ENCODE measurements at regions not wholly inside any gene's neighbourhood (a gene's known extent, or its start where the extent isn't known, plus 50 kb on each side); places are given as distances from the start of the nearest gene placed in this dataset.
A peak's percentile ranks its signal among the peaks of the same experiment; 100 is the strongest.

DNA sequence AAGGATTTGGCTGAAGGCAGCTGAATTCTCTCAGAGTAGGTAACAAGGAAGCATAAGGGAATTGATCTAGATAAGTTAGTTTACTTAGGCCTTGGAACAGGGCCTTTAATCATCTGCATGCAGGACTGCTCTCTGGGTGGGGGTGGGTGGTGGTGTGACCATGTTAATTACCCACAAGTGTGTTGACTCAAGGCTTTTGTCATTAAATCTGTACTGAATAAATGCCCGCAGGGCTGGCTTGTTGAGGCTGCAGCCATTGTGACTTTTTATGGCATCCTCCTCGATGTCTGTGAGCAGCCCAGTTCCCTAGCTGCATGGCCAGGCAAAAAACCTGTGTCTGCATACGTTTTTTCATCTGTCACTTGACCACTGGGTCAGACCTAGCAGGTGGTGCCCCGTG lies 63.5 kb upstream of the ASCC3 start:
- no peak for DNase-seq

DNA sequence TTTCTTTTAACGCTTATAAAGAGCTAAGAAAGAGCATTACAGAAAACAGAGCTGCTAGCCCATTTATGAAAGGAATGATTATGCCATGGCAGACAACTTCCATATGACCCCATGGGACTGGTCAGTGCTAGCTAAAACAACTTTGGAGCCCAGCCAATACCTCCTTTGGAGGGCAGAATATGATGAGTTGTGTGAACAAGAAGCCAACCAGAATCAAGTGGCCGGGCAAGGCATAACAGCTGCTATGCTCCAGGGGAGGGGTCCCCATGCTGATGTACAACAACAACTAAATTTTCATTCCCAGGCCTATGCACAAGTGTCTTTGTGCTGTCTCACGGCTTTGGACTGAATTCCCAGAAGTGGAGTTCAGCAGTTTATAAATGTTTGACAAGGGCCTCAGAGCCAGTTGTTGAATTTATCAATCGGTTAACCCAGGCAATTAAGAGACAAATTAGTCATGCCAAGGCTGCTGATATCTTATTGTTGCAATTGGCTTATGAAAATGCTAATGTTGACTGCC lies 65.0 kb upstream of the ASCC3 start:
- no peak for DNase-seq

DNA sequence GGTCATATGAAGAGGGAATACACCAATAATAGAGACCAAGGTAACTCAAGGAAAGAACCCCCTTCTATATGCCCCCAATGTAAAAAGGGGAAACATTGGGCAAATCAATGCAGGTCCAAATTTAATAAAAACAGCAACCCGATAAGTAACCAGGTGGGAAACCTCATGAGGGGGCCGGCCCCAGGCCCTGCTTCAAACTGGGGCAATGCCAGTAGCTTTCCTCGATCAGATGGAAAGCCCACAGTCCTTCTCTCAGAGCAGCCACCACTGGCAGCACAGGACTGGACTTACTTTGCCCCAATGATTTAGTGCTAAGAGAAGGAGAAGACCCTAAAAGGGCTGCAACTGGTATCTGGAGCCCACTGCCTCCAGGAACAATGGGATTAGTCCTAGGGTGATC lies 65.6 kb upstream of the ASCC3 start:
- DNase-seq, result no peak

DNA sequence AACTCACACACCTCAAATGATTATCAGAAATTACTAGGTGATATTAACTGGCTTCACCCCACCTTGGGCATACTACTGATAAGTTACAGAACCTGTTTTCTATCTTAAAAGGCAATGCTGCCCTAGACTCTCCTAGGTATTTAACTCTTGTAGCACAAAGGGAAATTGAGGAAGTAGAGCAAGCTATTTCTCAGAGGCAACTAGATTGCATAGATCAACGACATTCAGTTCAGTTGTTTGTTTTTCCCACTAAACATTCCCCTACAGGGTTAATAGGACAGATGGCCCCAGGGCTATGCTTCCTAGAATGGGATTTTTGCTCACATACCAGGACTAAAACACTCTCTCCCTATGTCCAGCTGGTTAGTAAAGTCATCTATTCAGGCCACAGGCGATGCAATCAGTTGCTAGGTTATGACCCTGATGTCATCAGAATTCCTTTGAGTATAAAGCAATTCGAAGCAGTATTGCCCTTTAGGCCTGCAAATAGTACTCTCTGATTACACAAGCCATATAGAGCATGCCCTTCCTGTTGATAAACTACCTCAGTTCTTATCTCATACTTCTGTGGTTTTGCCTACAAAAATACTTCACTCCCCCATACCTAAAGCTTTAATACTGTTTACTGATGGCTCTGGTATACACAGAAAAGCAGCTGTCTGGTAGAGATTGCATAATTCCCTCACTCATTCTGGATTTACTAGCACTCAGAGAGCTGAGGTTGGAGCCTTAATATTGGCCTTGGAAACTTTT lies 67.4 kb upstream of the ASCC3 start:
- DNase-seq, result no peak

DNA sequence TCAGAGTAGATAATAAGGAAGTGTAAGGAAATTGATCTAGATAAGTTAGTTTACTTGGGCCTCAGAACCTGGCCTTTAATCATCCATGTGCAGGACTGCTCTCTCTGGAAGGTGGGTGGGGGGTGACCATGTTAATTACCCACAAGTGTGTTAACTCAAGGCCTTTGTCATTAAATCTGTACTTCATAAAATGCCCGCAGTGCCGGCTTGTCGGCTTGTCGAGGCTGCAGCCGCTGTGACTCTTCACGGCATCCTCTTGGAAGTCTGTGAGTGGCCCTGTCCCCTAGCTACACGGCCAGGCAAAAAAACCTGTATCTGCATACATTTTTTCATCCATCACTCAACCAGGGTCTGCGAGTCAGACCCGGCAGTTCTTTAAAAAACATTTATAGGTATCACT lies 70.9 kb upstream of the ASCC3 start:
- peak; percentile 12 to 56 for DNase-seq

DNA sequence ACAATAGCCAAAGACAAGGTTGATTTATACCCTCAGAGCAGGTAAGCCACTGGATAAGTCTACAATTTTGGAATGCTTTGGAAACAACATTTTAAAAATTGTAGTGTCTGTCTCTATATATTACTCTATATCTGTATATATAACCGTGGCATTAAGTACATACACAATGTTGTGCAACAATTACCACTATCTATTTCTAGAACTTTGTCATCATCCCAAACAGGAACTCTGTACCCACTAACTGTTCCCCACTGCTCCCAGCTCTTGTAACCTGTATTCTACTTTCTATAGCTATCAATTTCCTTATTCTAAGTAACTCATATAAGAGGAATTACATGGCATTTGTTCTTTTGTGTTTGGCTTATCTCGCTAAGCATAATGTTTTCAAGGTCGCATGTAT lies 78.2 kb upstream of the ASCC3 start:
- DNase-seq, result no peak

DNA sequence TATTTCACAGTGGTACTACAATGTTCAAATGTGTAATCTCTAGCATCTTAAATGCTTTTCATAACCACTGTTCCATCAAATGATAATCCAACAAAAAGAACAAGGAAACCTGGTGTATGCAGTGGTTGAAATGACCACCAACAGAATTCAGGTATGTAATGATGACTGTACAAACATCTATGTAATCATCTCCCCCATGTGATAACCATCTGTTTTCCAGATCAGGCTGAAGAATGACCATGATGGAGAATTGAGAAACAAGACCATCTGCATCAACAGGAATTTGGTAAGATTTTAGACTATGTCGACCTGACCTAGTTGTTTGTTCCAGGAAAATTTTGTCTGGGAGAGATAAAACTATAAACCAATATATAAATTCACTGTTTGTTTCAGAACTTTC lies 81.3 kb upstream of the ASCC3 start:
- no peak for DNase-seq

DNA sequence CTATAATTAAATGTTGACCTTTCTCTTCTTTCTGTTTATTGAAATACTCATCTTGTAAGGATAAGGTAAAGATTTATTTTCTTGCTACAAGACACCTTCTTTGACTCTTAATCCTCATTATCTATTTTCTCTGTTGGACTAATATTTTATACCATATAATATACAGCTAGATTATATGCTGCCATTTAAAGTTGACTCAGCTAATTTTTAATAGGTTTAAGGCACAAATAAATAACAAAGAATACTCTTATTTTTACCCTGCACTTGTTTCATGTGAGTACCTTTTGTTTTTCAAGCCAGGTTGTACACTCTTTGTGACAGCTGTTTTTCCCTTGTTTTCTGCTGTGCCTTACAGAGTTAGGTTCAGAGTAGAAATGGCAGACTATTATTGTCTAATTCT lies 83.9 kb upstream of the ASCC3 start:
- no peak for DNase-seq

DNA sequence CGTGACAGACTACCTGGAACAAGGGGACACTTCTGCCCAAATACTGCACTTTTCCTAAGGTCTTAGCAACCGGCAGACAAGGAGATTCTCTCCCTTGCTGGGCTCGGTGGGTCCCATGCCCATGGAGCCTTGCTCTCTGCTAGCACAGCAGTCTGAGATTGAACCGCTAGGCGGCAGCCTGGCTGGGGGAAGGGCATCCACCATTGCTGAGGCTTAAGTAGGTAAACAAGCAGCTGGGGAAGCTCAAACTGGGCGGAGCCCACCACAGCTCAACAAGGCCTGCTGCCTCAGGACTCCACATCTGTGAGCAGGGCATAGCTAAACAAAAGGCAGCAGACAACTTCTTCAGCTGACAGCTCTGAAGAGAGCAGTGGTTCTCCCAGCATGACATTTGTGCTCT lies 87.8 kb upstream of the ASCC3 start:
- DNase-seq, result no peak

DNA sequence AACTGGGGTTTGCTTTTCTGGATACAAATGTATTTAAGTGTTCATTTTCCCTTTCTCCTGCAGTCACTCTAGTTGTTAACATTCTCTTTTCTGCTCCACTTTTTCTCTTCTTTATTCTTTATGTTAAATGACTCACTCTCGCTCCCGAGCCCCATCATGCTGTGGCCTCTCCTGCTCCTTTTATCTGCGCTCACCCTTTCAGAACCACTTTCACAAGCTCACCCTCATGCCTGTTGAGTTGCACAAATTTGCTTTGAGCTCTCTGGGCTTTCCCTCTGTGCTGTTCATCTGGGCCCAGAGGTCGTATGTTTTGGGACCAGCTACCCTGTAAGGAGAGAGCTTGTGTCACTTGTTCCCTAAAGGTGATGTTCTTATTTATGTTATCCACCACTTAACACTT lies 98.1 kb upstream of the ASCC3 start:
- no peak for DNase-seq

DNA sequence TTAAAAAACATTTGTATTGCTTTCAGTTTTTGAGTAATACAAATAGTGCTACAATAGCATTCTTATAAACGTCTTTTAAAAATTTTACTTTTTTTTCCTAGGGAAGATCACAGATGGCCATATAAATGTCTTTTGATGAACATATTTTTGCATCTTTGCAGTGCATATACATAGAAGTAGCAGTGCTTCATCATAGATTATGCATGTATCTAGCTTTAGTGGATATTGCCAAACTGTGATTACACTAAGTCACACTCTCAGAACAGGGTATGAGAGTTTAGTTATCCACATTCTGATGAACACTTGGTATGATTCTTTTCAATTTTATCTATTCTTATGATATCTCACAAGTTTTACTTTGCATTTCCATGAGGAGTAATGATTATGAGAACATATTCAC lies 99.8 kb upstream of the ASCC3 start:
- DNase-seq, result no peak

DNA sequence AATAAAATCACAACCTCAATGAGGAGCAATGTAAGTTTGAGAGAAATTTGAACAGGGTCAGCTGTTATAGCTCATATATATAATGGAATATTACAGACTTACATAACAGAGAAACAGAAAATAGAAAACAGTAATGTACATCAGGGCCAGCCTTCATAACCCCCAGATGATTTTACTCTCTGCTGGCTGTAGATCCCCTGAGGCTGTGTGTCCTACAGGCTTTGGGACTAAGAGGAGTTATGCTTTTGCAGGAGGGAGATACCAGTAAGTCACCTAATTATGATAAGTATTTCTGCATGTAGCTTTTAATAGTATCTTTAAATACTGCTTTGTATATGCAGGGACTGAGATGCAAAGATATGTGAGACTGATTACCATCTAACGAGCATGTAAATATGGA lies 105.8 kb upstream of the ASCC3 start:
- peak; percentile 82 to 86 for DNase-seq

DNA sequence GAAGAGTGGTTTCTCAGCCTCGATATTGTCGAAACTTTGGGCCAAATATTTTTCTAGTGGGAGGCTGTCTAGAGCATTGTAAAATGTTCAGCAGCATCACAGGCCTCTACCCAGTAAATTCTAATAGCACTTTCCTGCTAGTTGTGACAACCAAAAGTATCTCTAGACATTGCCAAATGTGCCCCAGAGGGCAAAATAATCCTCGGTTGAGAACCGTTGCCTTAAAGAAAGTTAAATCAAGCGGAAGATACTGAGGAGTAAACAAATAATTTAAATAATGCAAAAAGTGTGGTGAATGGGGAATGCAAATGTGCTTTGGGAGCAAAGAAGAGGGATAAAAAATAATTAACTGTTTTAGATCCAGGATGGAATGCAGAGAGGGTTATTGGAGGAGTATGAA lies 106.4 kb upstream of the ASCC3 start:
- DNase-seq, result peak; percentile 79 to 85

DNA sequence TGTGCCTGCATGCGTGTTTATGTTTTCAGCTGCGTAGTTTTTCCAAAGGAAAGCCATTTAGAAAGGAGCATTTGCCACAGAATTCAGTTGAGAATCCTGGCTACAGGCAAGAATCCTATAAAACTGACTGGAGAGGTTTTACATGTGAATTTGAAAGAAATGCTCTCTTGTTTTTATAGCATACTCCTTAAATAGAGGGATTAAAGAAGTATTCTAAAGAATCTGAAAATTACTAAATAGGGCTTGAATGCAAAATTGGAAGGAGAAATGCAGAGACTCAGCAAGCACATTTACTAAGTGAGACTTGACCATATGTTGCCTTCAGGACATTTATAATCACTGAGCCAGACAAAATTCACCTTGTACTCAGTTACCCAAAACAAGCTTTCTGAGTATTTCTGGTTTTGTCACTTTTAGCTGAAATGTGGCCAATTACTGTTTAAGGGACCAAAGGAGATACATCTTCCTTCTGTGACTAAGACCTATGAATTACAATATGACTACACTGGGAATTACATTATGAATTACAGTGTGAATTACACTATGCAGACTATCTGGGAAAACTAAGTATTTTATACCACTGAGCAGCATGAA lies 107.4 kb upstream of the ASCC3 start:
- no peak for DNase-seq

DNA sequence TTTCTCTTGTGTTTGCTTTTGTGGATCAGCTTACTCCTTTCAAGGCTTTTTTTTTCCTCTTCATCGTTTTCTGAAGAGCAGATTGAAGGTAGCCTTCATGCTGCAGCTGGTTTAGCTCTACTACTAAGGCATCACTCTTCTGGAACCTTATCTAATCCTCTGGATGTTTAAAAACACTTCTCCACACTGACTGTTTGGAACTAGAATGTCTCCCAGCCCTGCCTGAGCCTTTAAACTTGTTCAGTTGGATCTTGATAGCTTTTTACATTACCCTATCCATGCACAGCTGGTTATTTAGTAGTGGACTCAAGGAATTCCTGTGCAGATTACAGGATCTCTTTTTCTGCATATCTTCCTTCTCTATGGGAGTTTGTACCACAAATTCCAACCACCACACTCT lies 108.9 kb upstream of the ASCC3 start:
- DNase-seq, result no peak

DNA sequence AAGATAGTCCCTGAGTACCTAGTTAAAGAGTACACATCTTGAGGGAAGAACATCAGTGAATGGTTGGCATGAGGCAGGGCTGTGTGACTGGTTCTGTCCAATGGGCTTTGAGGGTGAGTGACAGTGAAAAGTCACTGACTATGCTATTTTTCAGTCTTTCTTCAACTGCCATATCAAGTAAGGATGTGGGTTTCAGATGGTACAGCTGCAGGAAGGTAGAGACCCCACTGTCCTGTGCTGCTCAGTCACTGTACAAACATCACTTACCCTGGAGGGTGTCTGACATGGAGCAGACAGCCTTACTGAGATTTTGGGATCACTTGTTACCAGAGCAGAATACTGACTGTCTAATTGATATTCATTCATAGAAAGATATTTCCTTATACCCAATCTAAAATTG lies 115.3 kb upstream of the ASCC3 start:
- no peak for DNase-seq

DNA sequence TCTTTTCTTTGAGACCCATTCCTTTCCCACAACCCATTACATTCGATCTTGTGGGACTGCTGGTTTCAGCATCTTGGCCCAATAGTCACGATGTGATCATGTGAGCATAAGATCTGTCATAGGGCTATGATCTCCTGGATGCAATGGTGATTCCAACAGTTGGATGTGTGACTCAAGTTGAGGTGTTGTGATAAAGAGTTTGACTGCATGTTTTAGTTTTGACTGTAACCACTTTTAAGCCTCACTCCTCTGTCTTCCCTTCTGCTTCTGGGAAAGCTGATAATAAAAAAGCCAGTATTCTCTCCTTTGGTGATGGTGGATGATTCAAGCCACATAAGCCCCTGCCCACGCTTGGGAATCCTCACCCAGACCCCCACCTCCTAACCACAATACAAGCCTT lies 117.0 kb upstream of the ASCC3 start:
- no peak for DNase-seq

DNA sequence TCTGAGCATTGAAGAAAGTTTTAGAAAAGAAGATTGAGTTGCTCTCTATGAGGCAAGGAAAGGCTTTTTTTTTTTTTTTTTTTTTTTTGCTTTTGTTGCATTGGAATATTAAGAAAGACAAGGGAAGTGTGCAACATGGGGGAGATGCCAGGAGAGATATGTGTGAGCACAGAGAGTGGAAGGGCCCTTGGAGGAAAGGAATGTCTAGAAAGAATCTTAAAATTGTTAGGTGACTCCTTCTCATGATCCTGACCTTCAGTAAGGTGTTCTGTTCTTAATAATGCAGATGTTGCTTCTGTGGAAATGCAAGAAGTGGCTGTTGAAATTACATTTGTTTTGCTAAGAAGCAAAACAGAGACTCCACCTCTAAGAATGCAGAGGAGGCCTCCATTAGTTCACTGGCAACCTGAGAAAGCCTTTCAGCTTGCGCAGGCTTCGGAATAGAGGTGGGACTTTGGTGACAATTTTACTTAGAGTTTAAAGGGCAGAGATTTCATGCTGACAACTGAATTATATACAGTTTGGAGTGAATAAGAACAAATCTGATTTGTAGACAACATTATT lies 118.0 kb upstream of the ASCC3 start:
- no peak for DNase-seq

DNA sequence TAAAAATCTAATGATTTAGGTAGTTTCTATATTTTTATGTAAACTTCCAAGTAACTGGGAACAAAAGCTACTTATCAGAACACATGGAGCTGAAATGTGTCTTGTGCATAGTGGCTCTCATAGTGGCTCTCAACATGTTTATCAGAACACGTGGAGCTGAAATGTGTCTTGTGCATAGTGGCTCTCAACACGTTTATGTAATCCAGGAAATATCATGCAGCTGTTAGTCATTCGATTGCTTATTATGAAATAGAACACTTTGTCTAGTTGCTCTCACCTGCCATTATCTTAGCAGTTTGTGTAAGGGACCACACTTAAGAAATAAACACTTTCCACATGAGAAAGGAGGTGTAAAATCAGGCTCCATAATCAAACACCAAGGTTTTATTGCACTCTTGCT lies 119.2 kb upstream of the ASCC3 start:
- DNase-seq, result no peak

DNA sequence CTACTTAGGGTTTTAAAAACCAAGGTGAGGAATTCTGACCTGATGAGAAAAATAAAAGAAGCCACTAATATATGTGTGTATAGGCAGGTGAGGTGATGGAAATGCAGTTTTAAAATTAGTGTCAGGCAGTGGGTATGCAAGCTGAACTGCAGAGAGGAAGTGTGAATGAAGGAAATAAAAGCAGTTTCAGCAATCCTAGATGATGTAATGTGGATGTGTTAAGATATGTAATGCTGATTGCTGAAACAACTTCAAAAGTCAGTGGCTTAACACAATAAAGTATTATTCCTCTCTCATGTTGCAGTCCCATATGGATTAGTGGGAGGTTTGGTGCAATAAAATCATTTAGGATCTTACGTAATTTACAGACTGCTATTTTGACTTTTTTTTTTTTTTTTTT lies 119.9 kb upstream of the ASCC3 start:
- no peak for DNase-seq

DNA sequence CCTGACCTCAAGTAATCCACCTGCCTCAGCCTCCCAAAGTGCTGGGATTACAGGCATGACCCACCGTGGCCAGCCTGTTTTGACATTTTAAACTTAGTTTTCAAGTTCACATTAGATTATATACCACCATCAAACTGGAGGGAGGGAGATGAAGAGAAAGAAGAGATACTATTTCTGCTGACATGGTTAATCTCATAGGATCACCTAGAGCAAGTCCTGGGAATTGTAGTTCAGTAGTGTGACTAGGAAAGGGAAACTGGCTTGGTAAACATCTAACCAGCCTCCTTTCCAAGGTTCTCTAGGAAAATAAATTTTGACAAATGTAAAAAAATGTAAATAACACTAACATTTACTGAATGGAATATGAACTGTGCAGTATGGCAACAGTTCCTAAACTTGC lies 120.5 kb upstream of the ASCC3 start:
- DNase-seq, result no peak

DNA sequence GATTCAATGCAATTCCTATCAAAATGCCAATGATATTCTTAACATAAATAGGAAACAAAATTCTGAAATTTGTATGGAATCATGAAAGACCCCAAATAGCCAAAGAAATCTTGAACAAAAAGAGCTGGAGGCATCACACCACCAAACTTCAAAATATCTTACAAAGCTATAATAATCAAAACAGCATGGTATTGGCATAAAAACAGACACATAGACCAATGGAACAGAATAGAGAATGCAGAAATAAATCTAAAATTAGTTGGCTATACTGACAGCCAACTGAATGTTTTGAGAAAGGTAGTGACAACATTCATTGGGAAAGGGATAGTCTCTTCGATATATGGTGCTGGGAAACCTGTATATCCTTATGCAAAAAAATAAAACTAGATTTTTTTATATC lies 121.9 kb upstream of the ASCC3 start:
- DNase-seq, result no peak

DNA sequence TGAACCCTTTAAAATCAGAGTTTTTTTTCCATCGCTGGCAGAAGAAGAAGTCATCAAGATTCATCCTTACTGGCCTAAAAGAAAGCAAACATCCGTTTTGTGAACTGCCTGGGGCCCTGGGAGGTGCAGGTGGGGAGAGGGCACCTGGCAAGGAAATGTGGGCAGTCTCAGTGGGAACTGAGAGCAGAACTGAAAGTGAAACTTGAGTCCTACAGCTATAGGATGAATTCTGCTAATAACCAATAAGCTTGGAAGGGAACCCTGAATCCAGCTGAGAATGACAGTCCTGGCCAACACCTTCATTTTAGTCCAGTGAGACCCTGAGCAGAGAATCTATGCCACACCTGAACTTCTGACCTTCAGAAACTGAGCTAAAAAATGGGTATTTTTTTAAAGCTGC lies 130.1 kb upstream of the ASCC3 start:
- peak in 1 of 2 experiments; percentile 14 for DNase-seq

DNA sequence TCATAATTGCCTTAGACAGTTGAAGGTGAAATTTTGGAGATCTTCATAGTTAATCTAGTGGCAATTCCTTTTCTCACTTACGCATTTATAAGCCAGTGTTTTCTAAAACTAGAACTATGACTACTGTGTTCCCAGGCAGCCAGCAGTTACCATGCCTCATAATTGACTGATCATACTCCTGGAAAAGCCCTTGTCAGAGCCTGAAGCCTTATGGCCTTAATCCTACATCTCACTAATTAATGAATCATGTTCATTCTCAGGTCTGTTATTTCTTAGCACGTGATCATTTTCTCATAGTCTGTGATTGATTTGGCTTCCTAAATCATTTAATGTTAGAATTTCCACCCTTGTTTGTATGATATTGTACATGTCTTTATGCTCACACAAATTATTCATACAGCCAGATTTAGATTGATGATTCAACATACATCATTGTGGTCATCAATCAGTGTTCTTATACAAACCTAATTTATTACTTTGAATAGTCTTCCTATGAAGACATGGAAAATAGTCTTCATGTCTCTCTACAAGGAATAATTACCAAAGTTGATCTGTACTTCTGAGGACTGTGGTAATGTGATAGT lies 132.6 kb upstream of the ASCC3 start:
- DNase-seq, result no peak
